CD4-positive, CD25-positive, alpha-beta regulatory T cell (primary cell): ENCODE measurements at regions not wholly inside any gene's neighbourhood (a gene's known extent, or its start where the extent isn't known, plus 50 kb on each side); places are given as distances from the start of the nearest gene placed in this dataset.

Experiments used
- ATAC-seq, 2 donors: fragments of 150-1000 bp; cut with Tn5 transposase; one replicate each; pipeline ENCODE4 v1.10.0; 2021; ENCODE audit warnings: low read depth in 2 of 2, moderate number of reproducible peaks in 2 of 2, moderate library complexity in 1 of 2
- DNase-seq, 3 donors: peaks; one replicate each; pipeline versions ENCODE4 v3.0.0 to v3.0.0-alpha.2; 2012 to 2022; ENCODE audit warnings: mixed read lengths in 1 of 3
- H3K27ac ChIP-seq: one replicate; pipeline ENCODE4 v1.7.0; 2013; ENCODE audit warnings: mild to moderate bottlenecking, low read length; ENCODE audit not compliant: insufficient read depth, poor library complexity, severe bottlenecking
- H3K27me3 ChIP-seq: one replicate; pipeline ENCODE4 v1.7.0; 2013; ENCODE audit warnings: low read length; ENCODE audit not compliant: control insufficient read depth, insufficient read depth
- H3K36me3 ChIP-seq: one replicate; pipeline ENCODE4 v1.7.0; 2013; ENCODE audit warnings: mild to moderate bottlenecking, low read length, moderate library complexity; ENCODE audit not compliant: control insufficient read depth, insufficient read depth
- H3K4me1 ChIP-seq: 2 replicates; pipeline ENCODE4 v1.7.0; 2013; ENCODE audit warnings: mild to moderate bottlenecking, low read length; ENCODE audit not compliant: insufficient read depth, control insufficient read depth, poor library complexity, severe bottlenecking
- H3K4me3 ChIP-seq: one replicate; pipeline ENCODE4 v1.7.0; 2013; ENCODE audit warnings: low read depth, mild to moderate bottlenecking, low read length, moderate library complexity
- H3K9me3 ChIP-seq, 2 experiments: 1 replicate in 1 of 2; 2 replicates in 1 of 2; pipeline ENCODE4 v1.7.0; 2013; ENCODE audit warnings: low read length in 2 of 2, mild to moderate bottlenecking in 1 of 2, moderate library complexity in 1 of 2; ENCODE audit not compliant: control insufficient read depth in 2 of 2
- H3K27ac Mint-ChIP-seq, 3 donors: one replicate each; pipeline ENCODE4 v1.8.0; 2020 to 2022; ENCODE audit warnings: mild to moderate bottlenecking in 3 of 3, mixed read lengths in 3 of 3, moderate library complexity in 2 of 3
- H3K27me3 Mint-ChIP-seq: one replicate; pipeline ENCODE4 v1.8.0; 2022; ENCODE audit warnings: mild to moderate bottlenecking, mixed read lengths
- H3K36me3 Mint-ChIP-seq: one replicate; pipeline ENCODE4 v1.8.0; 2020; ENCODE audit warnings: mixed read lengths
- H3K4me1 Mint-ChIP-seq, 4 donors: one replicate each; pipeline ENCODE4 v1.8.0; 2020 to 2022; ENCODE audit warnings: mixed read lengths in 4 of 4, mild to moderate bottlenecking in 1 of 4
- H3K4me3 Mint-ChIP-seq, 4 donors: one replicate each; pipeline ENCODE4 v1.8.0; 2020 to 2022; ENCODE audit warnings: mild to moderate bottlenecking in 4 of 4, mixed read lengths in 4 of 4, moderate library complexity in 3 of 4
- H3K9me3 Mint-ChIP-seq, 7 donors: one replicate each; pipeline ENCODE4 v1.8.0; 2020 to 2022; ENCODE audit warnings: mixed read lengths in 7 of 7, mild to moderate bottlenecking in 3 of 7, moderate library complexity in 2 of 7

- Mint-ChIP-seq H3K27ac (no peak overlapping the region), H3K4me3 (no peak overlapping the region), H3K4me1 (no peaks in the 10 kb centered on the region), H3K27me3 (peaks cover 10% of the 10 kb centered on the region), H3K36me3 (no peaks in the 10 kb centered on the region), H3K9me3 (peaks cover 0 to 9% (median 0%) of the 10 kb centered on the region in 7 donors)
- no peaks in the 10 kb centered on the region for H3K36me3 ChIP-seq
- H3K9me3 ChIP-seq = peaks cover 0 to 2% of the 10 kb centered on the region in 2 experiments
- no peak overlapping the region for H3K4me3 ChIP-seq
- no peak for DNase-seq
- no peaks in the 10 kb centered on the region for H3K27me3 ChIP-seq
- no peak for ATAC-seq
- no peak overlapping the region for H3K27ac ChIP-seq
- no peaks in the 10 kb centered on the region for H3K4me1 ChIP-seq
Measured at GRCh38 chr5:110932755-110933488, 138.6 kb upstream of the TSLP start.

- no peaks in the 10 kb centered on the region for H3K36me3 ChIP-seq
- no peaks in the 10 kb centered on the region for H3K27me3 Mint-ChIP-seq
- no peaks in the 10 kb centered on the region for H3K4me1 Mint-ChIP-seq
- no peak overlapping the region for H3K4me3 ChIP-seq
- no peak overlapping the region for H3K4me3 Mint-ChIP-seq
- ATAC-seq (no peak), DNase-seq (no peak)
- no peaks in the 10 kb centered on the region for H3K4me1 ChIP-seq
- H3K27me3 ChIP-seq = no peaks in the 10 kb centered on the region
- no peak overlapping the region for H3K27ac Mint-ChIP-seq
- H3K9me3 ChIP-seq = no peaks in the 10 kb centered on the region
- H3K36me3 Mint-ChIP-seq = no peaks in the 10 kb centered on the region
- peaks cover 0 to 5% (median 0%) of the 10 kb centered on the region in 7 donors for H3K9me3 Mint-ChIP-seq
- no peak overlapping the region for H3K27ac ChIP-seq
Measured at GRCh38 chr5:110940136-110940535, 131.4 kb upstream of the TSLP start.

GRCh38 chr5:110945874-110946436, 125.6 kb upstream of the TSLP start:
- Mint-ChIP-seq H3K36me3 (no peaks in the 10 kb centered on the region), H3K4me3 (no peak overlapping the region), H3K4me1 (no peaks in the 10 kb centered on the region), H3K9me3 (no peaks in the 10 kb centered on the region), H3K27ac (no peak overlapping the region), H3K27me3 (no peaks in the 10 kb centered on the region)
- ATAC-seq (no peak), DNase-seq (no peak)
- H3K27ac ChIP-seq = no peak overlapping the region
- H3K27me3 ChIP-seq = no peaks in the 10 kb centered on the region
- no peak overlapping the region for H3K4me3 ChIP-seq
- no peaks in the 10 kb centered on the region for H3K9me3 ChIP-seq
- H3K36me3 ChIP-seq = no peaks in the 10 kb centered on the region
- H3K4me1 ChIP-seq = no peaks in the 10 kb centered on the region

GRCh38 chr5:110951373-110951791, 120.1 kb upstream of the TSLP start:
- no peaks in the 10 kb centered on the region for H3K36me3 Mint-ChIP-seq
- Histone ChIP-seq H3K27me3 (no peaks in the 10 kb centered on the region), H3K27ac (no peak overlapping the region), H3K4me1 (no peaks in the 10 kb centered on the region), H3K36me3 (no peaks in the 10 kb centered on the region), H3K9me3 (no peaks in the 10 kb centered on the region), H3K4me3 (no peak overlapping the region)
- H3K27me3 Mint-ChIP-seq = no peaks in the 10 kb centered on the region
- ATAC-seq (no peak), DNase-seq (no peak)
- no peaks in the 10 kb centered on the region for H3K4me1 Mint-ChIP-seq
- no peak overlapping the region for H3K27ac Mint-ChIP-seq
- H3K9me3 Mint-ChIP-seq = peaks cover 0 to 8% (median 1%) of the 10 kb centered on the region in 7 donors
- H3K4me3 Mint-ChIP-seq = no peak overlapping the region

GRCh38 chr5:110956280-110956912, 115.1 kb upstream of the TSLP start:
- Histone ChIP-seq H3K27me3 (peaks cover 2% of the 10 kb centered on the region), H3K36me3 (no peaks in the 10 kb centered on the region), H3K4me3 (no peak overlapping the region), H3K9me3 (no peaks in the 10 kb centered on the region), H3K27ac (no peak overlapping the region), H3K4me1 (no peaks in the 10 kb centered on the region)
- peaks cover 5% of the 10 kb centered on the region for H3K27me3 Mint-ChIP-seq
- no peak overlapping the region for H3K27ac Mint-ChIP-seq
- H3K4me3 Mint-ChIP-seq = no peak overlapping the region
- H3K4me1 Mint-ChIP-seq = no peaks in the 10 kb centered on the region
- no peaks in the 10 kb centered on the region for H3K36me3 Mint-ChIP-seq
- DNase-seq (no peak), ATAC-seq (no peak)
- H3K9me3 Mint-ChIP-seq = peaks cover 0 to 11% (median 2%) of the 10 kb centered on the region in 7 donors

- H3K27ac Mint-ChIP-seq = no peak overlapping the region
- no peak for ATAC-seq
- no peak for DNase-seq
- peaks cover 0 to 11% (median 2%) of the 10 kb centered on the region in 7 donors for H3K9me3 Mint-ChIP-seq
- no peaks in the 10 kb centered on the region for H3K36me3 Mint-ChIP-seq
- H3K4me1 Mint-ChIP-seq = no peaks in the 10 kb centered on the region
- H3K36me3 ChIP-seq = no peaks in the 10 kb centered on the region
- no peak overlapping the region for H3K4me3 Mint-ChIP-seq
- H3K27me3 Mint-ChIP-seq = peaks cover 5% of the 10 kb centered on the region
- H3K9me3 ChIP-seq = no peaks in the 10 kb centered on the region
- no peak overlapping the region for H3K27ac ChIP-seq
- peaks cover 2% of the 10 kb centered on the region for H3K27me3 ChIP-seq
- H3K4me1 ChIP-seq = no peaks in the 10 kb centered on the region
- no peak overlapping the region for H3K4me3 ChIP-seq
Measured at GRCh38 chr5:110956913-110957813, 114.3 kb upstream of the TSLP start.

- no peaks in the 10 kb centered on the region for H3K4me1 ChIP-seq
- no peak for DNase-seq
- H3K9me3 ChIP-seq = no peaks in the 10 kb centered on the region
- no peak overlapping the region for H3K27ac ChIP-seq
- no peaks in the 10 kb centered on the region for H3K36me3 Mint-ChIP-seq
- no peak overlapping the region for H3K27ac Mint-ChIP-seq
- peaks cover 2% of the 10 kb centered on the region for H3K27me3 ChIP-seq
- H3K4me1 Mint-ChIP-seq = no peaks in the 10 kb centered on the region
- peaks cover 0 to 7% (median 2%) of the 10 kb centered on the region in 7 donors for H3K9me3 Mint-ChIP-seq
- no peak overlapping the region for H3K4me3 ChIP-seq
- peaks cover 5% of the 10 kb centered on the region for H3K27me3 Mint-ChIP-seq
- ATAC-seq = no peak
- no peaks in the 10 kb centered on the region for H3K36me3 ChIP-seq
- H3K4me3 Mint-ChIP-seq = no peak overlapping the region
Measured at GRCh38 chr5:110957934-110958333, 113.6 kb upstream of the TSLP start.
